ENCODE measurements at regions not wholly inside any gene's neighbourhood (a gene's known extent, or its start where the extent isn't known, plus 50 kb on each side); places are given as distances from the start of the nearest gene placed in this dataset.

DNA sequence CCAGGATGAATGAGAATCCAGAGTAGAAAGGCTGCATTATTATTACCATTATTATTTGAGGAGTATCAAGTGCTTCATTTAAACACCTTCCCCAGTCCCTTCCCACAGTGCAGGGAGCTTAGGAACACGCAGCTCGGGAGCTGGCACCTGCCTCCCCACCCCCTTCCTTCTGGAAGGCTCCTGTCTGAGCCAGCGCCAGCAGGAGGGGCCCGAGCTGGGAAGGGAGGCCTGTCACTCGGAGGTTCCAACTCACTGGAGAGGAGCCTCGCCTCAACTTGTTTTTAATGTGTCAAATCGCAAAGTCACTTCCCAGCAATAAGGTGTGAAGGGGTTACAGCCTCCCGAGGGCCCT lies 156.4 kb upstream of the IRX4 start:
- TF ChIP-seq, protein P1, sequence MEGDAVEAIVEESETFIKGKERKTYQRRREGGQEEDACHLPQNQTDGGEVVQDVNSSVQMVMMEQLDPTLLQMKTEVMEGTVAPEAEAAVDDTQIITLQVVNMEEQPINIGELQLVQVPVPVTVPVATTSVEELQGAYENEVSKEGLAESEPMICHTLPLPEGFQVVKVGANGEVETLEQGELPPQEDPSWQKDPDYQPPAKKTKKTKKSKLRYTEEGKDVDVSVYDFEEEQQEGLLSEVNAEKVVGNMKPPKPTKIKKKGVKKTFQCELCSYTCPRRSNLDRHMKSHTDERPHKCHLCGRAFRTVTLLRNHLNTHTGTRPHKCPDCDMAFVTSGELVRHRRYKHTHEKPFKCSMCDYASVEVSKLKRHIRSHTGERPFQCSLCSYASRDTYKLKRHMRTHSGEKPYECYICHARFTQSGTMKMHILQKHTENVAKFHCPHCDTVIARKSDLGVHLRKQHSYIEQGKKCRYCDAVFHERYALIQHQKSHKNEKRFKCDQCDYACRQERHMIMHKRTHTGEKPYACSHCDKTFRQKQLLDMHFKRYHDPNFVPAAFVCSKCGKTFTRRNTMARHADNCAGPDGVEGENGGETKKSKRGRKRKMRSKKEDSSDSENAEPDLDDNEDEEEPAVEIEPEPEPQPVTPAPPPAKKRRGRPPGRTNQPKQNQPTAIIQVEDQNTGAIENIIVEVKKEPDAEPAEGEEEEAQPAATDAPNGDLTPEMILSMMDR (IDR thresholded peaks at IDR 0.05): no peak
- TF ChIP-seq EZH2 (IDR thresholded peaks at IDR 0.05) (no peak), EZH2phosphoT487 (IDR thresholded peaks at IDR 0.05) (no peak)

Measured in neural progenitor cell (in vitro differentiated cells).